ENCODE measurements at regions not wholly inside any gene's neighbourhood (a gene's known extent, or its start where the extent isn't known, plus 50 kb on each side); places are given as distances from the start of the nearest gene placed in this dataset.

DNA sequence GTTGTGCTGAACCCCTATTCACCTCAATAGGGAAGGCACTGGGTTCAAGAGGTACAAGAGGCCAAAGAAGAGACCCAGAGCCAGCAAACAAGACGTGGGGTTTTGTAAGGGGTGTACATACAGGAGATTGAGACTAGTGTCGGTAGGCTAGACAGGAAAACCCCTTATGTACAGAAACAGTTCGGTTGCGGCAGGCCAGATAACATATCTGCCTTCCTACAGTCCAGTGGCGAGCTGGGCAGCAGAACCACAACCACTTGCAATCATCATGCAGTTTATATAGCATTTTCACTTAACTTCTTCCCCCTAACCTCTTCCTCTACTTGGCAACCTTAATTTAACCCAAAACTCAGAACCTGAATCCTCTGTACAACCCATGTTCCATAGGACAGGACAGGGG, 422.2 kb downstream of the PDHA2 start:
- TF ChIP-seq, protein P1, sequence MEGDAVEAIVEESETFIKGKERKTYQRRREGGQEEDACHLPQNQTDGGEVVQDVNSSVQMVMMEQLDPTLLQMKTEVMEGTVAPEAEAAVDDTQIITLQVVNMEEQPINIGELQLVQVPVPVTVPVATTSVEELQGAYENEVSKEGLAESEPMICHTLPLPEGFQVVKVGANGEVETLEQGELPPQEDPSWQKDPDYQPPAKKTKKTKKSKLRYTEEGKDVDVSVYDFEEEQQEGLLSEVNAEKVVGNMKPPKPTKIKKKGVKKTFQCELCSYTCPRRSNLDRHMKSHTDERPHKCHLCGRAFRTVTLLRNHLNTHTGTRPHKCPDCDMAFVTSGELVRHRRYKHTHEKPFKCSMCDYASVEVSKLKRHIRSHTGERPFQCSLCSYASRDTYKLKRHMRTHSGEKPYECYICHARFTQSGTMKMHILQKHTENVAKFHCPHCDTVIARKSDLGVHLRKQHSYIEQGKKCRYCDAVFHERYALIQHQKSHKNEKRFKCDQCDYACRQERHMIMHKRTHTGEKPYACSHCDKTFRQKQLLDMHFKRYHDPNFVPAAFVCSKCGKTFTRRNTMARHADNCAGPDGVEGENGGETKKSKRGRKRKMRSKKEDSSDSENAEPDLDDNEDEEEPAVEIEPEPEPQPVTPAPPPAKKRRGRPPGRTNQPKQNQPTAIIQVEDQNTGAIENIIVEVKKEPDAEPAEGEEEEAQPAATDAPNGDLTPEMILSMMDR (IDR thresholded peaks at IDR 0.05), result no peak
- TF ChIP-seq POLR2A (IDR thresholded peaks at IDR 0.05), result no peak
